NCI-H2107 (cell line): ENCODE measurements at regions not wholly inside any gene's neighbourhood (a gene's known extent, or its start where the extent isn't known, plus 50 kb on each side); places are given as distances from the start of the nearest gene placed in this dataset.
"Not testable (repeated sequence)": the region's sequence is repeated elsewhere in the genome, so short reads cannot be mapped to it uniquely, and the experiment has no call there.

Experiments used
- DNase-seq: peaks from one replicate; lab custom pipeline; 2025; lab: John Stamatoyannopoulos, UW

- no peak for DNase-seq
Measured at GRCh38 chr4:84019626-84020025, 479.5 kb downstream of the NKX6-1 start.

DNA sequence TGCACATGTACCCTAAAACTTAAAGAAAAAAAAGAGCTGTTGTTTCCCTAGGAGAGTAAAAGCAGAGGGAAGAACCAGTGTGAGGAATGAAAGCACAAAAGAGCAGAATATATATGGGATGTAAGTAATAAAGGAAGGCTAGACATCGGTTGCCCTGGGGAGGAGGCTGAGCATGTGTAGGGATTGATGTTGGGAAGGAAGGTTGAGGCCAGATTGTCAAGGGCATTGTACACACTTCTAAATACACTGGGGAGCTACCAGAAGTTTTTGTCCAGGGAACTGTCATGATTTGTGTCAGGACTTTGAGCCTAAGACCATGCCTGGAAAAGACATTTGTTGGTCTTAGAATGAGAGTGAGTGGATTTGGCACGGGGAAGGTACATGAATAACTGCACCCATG, 467.1 kb downstream of the GPAT3 start:
- no peak for DNase-seq

DNA sequence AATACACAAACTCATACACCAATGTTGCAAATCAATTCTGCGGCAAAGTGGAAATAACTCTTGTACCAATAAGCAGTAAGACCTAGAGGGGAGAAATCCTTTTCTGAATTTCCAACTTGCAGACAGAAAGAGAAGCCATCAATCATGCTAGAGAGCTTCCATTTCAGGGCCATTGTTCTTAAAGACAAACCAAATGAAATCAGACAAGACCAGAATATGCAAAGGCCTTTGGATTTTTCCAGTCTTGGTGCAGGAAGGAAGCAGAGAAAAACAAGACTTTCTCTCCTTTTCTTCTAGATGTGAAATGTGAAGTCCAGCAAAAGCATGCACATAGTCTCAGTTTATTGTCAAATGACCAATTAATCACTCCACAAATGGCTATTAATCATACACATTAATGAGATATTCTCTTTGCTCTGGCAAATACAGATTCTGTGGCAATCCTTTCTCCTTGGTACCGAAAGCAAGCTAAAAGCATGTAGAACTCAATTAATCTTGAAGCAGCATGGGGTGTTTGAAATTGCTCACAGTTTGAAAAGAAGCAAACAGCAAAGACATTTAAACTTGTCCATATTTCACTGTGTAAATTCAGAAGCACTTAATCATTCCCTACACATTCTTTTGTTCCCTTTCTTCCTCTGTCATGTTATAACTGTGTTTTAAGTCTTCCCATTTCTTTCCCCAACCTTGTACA, 466.1 kb downstream of the GPAT3 start:
- DNase-seq = no peak

GRCh38 chr4:83996254-83996653, 460.3 kb downstream of the GPAT3 start:
- no peak for DNase-seq

DNA sequence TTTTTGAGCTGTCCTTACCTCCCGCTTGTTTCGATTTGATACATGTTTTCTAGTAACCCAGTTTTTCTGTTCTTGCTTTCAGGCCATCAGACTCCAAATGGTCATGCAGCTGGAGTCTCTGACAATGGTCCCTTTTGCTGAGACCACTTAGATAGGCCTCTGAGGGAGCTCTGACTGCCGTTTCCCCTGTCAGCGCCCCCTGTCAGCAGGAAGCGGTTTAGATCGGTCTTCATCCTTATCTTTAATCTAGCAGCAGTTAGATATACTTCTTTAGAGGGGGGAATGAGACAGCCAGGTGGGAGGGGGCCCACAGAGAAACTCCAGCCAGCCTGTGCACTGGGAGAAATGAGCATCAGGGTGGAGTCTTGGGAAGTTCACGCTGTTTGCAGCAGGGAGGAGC, 457.9 kb downstream of the GPAT3 start:
- no peak for DNase-seq

GRCh38 chr4:83989835-83990234, 453.9 kb downstream of the GPAT3 start:
- DNase-seq = no peak

DNA sequence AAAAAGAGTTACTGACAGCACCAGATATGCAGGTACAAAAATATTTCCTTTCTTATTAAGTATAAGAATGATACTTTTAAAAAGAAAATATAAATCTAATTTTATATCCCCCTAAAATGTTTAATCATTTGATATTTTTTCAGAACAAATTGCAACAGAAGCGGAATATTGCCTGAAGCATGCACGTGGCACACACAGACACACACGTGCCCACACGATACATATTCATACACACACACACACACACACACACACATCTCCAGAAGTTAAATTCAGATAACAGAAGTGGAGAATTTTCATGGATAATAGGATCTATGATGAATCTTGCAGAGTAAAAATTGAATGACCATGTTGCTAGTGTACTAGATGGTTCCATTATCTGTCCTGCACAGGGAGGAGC, 445.2 kb downstream of the GPAT3 start:
- no peak for DNase-seq

GRCh38 chr4:83979773-83980172, 443.9 kb downstream of the GPAT3 start:
- no peak for DNase-seq

- no peak for DNase-seq
Measured at GRCh38 chr4:83974111-83974780, 438.3 kb downstream of the GPAT3 start.

DNA sequence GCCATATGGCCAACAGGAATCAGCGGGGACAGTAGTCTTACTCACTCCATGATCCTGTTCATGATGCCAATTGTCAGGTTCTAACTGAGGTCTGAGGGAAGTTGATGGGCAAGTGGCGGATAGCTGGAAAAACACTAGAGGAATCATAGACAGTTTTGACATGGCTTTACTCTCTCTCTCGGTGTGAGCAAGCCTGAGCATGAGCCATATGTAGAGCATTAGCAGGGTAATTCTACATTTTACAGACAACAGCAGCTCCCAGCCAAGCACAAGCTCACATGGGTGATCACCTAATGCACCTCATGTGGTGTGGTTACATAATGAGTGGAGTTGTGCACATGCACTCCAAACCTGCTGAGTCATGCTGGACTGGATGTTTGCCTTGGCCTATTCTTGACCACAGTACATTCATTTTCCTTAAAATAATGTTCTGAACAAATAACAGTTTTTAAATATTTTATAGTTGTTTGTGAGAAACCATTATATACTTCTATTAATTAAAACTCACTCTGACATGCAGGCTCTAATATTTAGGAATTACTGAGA, 429.2 kb downstream of the GPAT3 start:
- no peak for DNase-seq

DNA sequence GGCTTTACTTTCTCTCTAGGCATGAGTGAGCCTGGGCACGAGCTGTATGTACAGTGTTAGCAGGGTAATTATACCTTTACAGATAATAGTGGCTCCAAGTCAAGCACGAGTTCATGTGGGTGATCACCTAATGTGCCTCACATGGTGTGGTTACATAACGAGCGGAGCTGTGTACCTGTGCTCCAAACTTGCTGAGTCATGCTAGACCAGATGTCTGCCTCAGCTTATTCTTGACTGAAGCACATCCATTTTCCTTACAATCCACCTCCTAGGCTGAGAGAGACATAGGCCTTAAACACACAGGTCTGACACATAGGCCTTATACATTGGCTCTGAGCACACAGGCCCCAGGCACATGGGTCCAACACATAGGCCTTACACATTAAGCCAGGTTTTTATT, 426.6 kb downstream of the GPAT3 start:
- DNase-seq = no peak

- no peak for DNase-seq
Measured at GRCh38 chr4:83961575-83961974, 425.7 kb downstream of the GPAT3 start.

DNA sequence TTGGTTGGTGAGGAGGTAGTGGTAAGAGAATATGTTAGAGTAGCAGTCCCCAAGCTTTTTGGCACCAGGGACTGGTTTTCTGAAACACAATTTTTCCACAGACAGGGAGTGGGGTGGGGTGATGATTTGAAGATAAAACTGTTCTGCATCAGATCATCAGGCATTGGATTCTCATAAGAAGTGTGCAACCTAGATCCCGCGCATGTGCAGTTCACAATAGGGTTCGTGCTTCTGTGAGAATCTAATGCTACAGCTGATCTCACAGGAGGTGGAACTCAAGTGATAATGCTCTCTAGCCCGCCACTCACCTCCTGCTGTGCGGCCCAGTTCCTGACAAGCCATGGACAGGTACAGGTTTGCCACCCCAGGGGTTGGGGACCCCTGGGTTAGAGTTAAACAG, 423.3 kb downstream of the GPAT3 start:
- DNase-seq = no peak

DNA sequence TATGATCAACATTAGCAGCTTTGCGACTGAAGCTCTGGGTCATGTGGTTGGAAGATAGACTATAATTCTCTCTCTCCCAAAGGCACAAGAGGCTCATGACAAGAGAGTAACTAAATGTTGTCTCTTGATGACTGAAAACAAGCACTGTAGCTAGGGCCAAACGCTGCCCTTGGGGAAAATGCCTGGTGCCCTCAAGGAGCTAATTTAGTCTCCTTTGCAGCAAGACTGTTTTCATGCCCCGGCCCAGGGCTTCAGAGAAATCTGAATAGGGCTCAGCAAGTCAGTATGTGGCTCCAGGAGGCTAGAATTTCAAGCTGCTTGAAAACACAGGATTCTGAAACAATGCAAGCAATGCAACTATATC, 411.9 kb downstream of the GPAT3 start:
- no peak for DNase-seq

DNA sequence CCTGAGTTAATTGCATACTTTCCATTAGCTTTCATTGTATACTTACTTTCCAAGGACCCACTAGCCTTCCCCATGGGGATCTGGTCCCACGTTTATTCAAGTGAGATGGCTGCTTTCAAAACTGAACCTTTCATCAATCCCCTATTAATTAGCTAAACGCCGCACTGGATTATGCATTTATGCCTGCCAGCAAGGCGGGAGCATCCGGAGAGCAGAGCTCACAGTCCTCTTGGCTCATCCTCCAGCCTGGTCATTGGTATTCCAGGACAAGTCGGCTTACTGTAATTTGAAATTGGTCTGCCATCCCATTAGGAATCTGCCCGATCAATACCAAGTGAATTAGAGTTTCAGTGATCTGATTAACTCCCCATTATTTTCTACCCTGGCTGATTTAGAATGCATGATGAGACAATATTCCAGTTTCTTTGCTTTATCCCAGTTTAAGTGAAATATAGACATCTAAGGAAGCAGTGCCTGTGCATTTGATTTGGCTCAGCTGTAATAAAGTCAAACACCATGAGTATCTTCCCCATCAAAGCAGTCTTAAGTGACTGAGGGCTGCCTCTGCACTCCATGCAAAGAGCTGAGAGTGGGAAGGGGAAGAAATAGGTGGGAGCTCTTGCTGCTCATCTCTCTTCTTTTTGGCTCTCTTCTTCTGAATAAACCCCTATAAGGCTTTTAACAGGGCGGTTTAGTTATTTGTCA, 411.4 kb downstream of the GPAT3 start:
- no peak for DNase-seq

DNA sequence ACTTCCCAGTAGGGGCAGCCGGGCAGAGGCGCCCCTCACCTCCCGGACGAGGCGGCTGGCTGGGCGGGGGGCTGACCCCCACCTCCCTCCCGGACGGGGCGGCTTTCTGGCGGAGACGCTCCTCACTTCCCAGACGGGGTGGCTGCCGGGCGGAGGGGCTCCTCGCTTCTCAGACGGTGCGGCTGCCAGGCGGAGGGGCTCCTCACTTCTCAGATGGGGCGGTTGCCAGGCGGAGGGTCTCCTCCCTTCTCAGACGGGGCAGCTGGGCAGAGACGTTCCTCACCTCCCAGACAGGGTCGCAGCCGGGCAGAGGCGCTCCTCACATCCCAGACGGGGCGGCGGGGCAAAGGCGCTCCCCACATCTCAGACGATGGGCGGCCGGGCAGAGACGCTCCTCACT, 407.8 kb downstream of the GPAT3 start:
- not testable (repeated sequence) for DNase-seq

GRCh38 chr4:83932750-83933391, 397.0 kb downstream of the GPAT3 start:
- no peak for DNase-seq

- DNase-seq = no peak
Measured at GRCh38 chr4:83931659-83932438, 395.9 kb downstream of the GPAT3 start.

GRCh38 chr4:83929550-83929949, 393.6 kb downstream of the GPAT3 start:
- DNase-seq = no peak

DNA sequence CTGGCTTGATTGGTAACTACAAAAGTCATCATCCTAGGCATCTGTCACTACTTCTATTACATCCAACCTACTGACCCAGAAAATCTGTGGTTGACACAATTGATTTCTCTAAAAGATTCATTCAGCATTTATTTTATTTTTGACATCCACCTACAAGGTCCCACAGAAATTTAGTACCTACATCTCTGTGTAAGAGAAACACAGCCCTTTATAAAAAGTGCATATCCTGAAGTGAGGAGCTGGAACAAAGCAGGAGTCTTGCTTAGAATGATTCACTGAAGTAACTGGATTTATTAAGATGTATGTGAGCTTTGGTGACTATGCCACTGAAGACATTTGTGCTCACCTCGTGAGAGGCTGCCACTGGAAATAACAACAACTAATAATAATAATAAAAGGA, 391.0 kb downstream of the GPAT3 start:
- DNase-seq = no peak

- no peak for DNase-seq
Measured at GRCh38 chr4:83923341-83923740, 387.4 kb downstream of the GPAT3 start.

GRCh38 chr4:83922402-83922801, 386.5 kb downstream of the GPAT3 start:
- no peak for DNase-seq
